Brain pericyte (primary cell): ENCODE measurements at regions not wholly inside any gene's neighbourhood (a gene's known extent, or its start where the extent isn't known, plus 50 kb on each side); places are given as distances from the start of the nearest gene placed in this dataset.

Experiments
- DNase-seq: peaks from one replicate; pipeline ENCODE4 v3.0.0-alpha.2; 2012; ENCODE audit warnings: low read depth, low spot score

DNA sequence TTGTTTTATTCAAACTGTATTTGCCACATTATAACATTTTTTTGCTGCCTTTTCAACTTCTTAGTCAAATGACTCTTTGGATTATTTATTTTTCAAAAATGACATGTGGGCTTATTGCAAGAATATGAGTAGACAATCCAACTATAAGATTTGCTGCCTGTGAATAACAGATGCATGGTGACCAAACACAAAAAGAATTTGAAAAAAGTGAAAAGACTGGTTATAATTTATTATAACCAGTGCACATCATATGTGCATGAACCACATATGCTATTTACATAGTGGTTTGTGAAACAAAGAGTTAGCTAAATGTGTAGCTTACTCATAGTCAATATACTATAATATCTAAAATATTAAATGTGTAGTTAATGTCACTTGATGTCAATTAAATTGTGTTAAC lies 2086.8 kb downstream of the ARAP2 start:
- DNase-seq: no peak

GRCh38 chr4:34158878-34159277 lies 2085.4 kb downstream of the ARAP2 start:
- no peak for DNase-seq

- no peak for DNase-seq
Measured at GRCh38 chr4:34170946-34171345, 2073.4 kb downstream of the ARAP2 start.

- no peak for DNase-seq
Measured at GRCh38 chr4:34176609-34177008, 2067.7 kb downstream of the ARAP2 start.

GRCh38 chr4:34178476-34178875 lies 2065.8 kb downstream of the ARAP2 start:
- DNase-seq: no peak

GRCh38 chr4:34181311-34181841 lies 2062.9 kb downstream of the ARAP2 start:
- no peak for DNase-seq

DNA sequence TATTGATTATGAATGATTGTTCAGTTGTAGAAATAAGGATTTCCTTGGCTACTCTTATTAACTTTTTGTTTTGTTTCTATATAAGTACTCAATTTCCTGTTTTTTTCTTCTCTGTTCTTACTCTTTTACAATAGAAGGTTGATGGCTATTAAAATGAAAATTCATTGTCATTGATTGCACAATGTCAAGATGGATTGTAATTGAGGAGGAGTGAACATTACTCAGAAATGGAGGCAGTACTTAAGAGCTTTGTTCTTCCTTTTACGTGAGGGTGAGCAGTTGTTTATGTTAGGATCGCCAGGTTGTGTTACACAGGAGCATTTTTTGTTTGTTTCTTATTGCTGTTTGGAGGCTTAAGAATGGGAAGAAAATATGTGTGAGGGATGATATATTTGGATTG lies 2062.4 kb downstream of the ARAP2 start:
- DNase-seq: no peak

DNA sequence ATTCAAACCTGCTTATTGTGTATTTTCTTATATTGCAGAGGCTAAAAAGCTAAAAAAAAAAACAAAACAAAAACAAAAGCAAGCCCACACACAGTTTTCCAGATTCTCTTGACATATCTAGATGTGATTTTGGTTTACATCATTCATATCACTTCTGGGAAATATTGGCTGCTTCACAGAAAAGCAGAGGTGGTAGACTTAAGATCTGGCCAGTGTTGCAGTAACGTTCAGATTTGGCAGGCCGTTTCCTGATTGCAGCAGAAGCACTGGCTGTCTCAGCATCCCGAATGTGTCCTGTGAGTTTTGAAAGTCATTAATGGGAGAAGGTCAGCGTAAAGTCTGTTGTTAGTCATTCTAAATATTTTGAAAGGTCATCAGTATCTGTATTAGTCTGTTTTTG lies 2062.0 kb downstream of the ARAP2 start:
- no peak for DNase-seq

DNA sequence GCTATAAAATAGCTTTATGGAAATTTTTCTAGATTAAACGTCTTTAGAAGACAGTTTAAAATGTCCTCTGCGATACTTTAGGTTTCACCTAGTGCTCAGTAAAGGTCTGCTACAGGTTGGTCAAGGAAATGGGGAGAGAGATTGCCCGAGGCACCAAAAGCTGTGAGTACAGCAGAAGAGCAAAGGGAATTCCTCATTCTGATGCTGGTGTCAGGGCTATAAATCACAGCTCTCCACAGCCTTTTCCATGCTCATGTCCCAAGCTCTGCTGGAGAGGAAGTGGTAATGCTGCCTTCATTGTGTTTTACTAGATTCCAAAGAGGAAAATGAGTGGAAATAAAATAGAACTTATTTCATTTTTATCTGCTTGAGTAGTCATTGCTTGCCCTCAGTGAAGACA lies 2060.4 kb downstream of the ARAP2 start:
- no peak for DNase-seq

- no peak for DNase-seq
Measured at GRCh38 chr4:34187056-34187455, 2057.3 kb downstream of the ARAP2 start.

- DNase-seq: no peak
Measured at GRCh38 chr4:34191443-34191842, 2052.9 kb downstream of the ARAP2 start.

DNA sequence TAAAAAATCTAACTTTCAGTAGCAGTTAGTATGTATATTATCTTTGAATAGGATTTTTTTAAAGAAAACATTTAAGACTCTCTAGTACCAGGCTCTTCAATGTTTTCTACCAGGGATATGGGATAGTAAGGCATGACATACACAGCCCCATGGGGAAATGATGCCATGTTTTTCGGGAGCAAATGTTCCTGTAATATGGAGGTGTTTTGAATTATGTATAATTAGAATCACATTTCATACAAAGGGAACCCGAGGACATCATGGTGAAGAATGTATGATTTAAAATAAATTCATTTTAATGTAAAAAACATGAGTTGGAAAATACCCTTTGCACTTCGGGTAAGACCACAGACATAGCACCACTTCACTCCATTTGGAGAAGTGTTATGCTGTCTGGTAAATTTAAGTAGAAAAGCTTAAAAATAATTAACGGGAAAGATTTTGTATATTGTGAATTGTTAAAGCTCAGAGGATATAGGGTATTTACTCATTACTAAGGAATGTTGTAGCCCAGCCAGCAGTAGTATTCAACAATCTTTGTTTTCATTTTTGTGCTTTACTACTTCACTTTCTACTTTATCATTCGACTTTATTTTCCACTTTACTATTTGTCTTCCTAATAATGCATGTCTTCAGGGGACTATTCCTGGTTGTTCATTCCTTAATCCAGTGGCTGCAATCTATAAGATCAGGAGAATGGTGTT lies 2050.7 kb downstream of the ARAP2 start:
- no peak for DNase-seq

DNA sequence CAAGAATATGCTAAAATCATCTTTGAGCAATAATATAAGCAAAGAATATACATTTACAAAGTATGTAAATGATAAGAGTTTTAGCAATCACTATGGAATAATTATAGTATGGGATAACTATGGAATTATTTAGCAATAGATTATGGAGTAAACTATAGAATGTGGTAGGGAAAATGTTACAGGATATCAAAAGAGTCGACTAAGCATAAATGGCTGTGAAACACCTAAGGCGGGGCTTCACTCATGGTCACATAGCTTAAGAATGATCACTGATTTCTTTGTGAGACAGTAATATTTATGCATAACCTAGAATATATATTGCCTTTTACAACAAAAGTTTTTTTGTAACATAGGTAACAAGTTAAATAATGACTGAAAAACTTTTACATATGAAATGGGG lies 2049.7 kb downstream of the ARAP2 start:
- no peak for DNase-seq

DNA sequence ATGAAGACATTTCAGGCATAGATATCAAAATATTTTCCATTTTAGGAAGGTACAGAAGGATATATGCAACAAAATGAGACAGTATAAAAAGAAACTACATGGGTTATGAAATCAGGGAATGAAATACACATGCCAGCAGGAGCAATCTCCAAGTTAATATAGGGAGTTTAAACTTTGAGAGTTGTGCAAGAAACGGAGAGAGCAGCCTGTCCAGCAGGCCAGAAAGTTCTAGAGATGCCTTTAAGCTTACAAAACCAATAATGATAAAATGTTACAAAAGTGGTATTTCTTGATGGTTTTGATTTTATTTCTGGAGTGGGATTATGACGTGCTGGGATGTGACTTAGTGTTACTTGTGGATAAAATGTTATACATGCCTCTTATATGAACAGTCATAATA lies 2047.9 kb downstream of the ARAP2 start:
- no peak for DNase-seq

GRCh38 chr4:34198966-34199365 lies 2045.3 kb downstream of the ARAP2 start:
- no peak for DNase-seq

DNA sequence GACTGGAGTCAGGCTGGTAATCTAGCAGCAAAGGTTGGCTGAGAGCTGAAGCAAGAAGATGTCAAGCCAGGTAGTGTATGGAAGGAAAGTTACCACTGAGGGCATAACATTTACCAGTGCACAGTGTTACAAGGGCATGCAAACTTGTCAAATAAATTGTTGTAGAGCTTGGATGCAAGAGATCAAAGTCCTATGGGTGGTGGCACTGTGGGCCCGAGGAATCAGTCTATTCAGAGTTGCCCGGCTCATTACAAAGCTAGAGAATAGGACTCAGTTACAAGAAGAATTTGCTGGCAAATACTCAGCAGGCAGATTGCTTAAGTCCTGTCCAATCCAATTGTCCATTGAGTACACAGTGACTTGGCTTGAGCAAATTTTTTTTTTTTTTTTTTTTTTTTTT lies 2043.8 kb downstream of the ARAP2 start:
- no peak for DNase-seq

DNA sequence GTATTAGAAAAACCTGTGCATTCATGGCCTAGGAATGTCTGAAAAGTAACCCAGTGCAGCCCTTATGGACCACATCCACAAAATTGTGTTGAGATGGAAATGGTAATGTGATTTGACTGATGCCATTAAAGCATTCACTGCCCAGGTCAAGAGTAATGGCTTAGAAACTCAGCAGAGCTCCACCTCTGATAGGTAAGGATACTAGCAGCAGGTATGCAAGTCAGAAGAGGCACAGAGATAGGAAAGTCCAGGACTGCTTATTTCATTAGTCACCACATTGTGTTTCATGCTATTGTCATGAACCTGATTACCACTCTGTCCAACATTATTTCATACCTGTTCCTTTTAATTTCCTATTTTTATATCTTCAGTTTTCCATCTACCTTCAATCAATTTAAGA lies 2042.2 kb downstream of the ARAP2 start:
- DNase-seq: no peak

DNA sequence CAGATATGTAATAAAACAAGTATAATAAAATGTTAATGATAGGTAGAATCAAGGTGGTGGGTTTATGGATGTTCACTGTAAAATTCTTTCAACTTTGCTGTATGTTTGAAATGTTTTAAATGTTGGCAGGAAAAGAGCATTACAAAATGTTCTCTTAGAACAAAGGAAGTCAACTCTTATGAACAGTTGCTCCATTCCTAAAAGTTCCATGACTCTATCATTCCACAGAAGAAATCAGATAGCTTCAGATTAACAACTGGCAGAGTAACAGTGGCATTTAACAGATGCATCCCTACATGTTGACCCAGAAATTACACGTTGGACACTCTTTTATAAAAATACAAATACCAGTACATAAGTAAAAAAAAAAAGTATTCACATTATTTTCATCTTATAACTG lies 2023.7 kb downstream of the ARAP2 start:
- DNase-seq: no peak

DNA sequence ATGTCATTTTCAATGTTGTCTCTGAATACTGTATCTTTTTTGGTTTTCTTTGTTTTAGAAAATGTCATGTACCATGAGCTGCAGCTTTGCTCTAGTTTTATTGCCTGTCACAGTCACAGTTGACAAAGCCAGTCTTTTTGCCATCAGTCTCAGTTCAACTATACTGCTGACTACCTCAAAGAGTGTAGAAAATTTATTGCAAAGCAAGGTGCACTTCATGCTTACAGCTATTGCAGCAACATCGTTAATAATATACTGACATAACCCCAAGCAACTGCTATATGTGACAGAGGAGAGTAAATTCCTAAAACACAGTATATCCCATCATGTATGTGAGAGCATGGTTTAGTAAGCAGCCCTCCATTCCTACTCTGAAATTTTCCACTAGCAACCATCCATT lies 2022.3 kb downstream of the ARAP2 start:
- DNase-seq: no peak

GRCh38 chr4:34236118-34236517 lies 2008.2 kb downstream of the ARAP2 start:
- DNase-seq: no peak

DNA sequence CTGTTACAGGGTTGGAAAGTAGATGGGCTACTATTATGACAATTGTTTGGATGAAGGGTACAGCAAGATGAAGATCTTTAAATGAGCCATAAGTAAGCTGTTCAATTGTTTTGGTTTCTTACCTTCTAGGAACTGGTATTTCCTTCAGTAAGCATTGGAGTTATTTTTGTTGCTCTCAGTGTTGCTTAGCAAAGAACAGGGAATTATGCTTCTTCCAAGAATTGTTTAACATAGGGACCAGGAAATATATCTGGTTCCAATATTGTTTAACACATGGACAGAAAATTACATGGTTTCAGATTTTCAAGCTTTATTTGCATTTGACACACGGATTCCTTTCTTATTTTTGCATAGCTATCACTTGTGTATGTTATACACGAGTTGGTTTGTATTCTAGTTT lies 1999.0 kb downstream of the ARAP2 start:
- DNase-seq: no peak

- no peak for DNase-seq
Measured at GRCh38 chr4:34250562-34250961, 1993.8 kb downstream of the ARAP2 start.

DNA sequence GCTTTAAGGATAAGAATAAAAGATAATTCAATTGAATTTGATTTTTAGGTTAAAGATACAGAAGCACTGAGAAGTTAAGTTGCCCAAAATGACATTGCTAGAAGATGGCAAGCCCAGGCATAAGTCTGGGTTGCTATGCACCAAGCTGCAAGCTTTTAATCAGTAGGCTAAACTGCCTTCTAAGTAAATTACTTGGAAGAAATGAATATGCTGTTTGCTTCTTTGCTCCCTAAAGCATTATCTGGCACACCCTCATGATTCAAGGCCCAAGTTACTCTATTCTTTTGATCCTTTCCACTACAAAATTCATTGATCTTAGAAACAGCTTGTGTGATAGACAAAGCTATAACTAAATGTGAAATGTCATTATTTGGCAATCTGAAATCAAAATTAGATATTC lies 1991.1 kb downstream of the ARAP2 start:
- no peak for DNase-seq

- DNase-seq: no peak
Measured at GRCh38 chr4:34258176-34258575, 1986.1 kb downstream of the ARAP2 start.
